ENCODE measurements at regions not wholly inside any gene's neighbourhood (a gene's known extent, or its start where the extent isn't known, plus 50 kb on each side); places are given as distances from the start of the nearest gene placed in this dataset.

GRCh38 chr2:133824869-133825268, 256.6 kb upstream of the NCKAP5 start:
- RAD21 ChIA-PET (ENCODE audit: unreplicated experiment), result no interaction called here
- H4K20me1 ChIP-seq (ENCODE audit: control insufficient read depth, insufficient read depth), result no peaks in the 10 kb centered on the region
- CTCF ChIA-PET, result no interaction called here
- FAIRE-seq, result no peak
- H2AFZ ChIP-seq (ENCODE audit: control insufficient read depth, low read depth, low read length), result no peak overlapping the region
- H3K27ac ChIP-seq (ENCODE audit: control insufficient read depth, insufficient read depth), result no peak overlapping the region
- no peak overlapping the region for H3K4me3 ChIP-seq
- TF ChIP-seq CHD4 (IDR thresholded peaks at IDR 0.05) (no peak), SRF (IDR thresholded peaks at IDR 0.05; ENCODE audit: low read depth in 2 of 2, low read length in 2 of 2) (no peak), NBN (IDR thresholded peaks at IDR 0.05) (no peak), ETV6 (conservative IDR thresholded peaks at IDR 0.05 in 1 of 2, IDR thresholded peaks at IDR 0.05 in 1 of 2; ENCODE audit: borderline replicate concordance in 1 of 2, low read depth in 1 of 2) (no peak), HDAC2 (IDR thresholded peaks at IDR 0.05) (no peak), SUZ12 (IDR thresholded peaks at IDR 0.05; ENCODE audit: unreplicated experiment) (no peak), RAD51 (IDR thresholded peaks at IDR 0.05) (no peak), CBFB (IDR thresholded peaks at IDR 0.05; ENCODE audit: low read depth) (no peak)
- TF ChIP-seq, protein P1, sequence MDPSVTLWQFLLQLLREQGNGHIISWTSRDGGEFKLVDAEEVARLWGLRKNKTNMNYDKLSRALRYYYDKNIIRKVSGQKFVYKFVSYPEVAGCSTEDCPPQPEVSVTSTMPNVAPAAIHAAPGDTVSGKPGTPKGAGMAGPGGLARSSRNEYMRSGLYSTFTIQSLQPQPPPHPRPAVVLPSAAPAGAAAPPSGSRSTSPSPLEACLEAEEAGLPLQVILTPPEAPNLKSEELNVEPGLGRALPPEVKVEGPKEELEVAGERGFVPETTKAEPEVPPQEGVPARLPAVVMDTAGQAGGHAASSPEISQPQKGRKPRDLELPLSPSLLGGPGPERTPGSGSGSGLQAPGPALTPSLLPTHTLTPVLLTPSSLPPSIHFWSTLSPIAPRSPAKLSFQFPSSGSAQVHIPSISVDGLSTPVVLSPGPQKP (IDR thresholded peaks at IDR 0.05; ENCODE audit: low read depth, low read length), result no peak
- TF ChIP-seq, protein P2, sequence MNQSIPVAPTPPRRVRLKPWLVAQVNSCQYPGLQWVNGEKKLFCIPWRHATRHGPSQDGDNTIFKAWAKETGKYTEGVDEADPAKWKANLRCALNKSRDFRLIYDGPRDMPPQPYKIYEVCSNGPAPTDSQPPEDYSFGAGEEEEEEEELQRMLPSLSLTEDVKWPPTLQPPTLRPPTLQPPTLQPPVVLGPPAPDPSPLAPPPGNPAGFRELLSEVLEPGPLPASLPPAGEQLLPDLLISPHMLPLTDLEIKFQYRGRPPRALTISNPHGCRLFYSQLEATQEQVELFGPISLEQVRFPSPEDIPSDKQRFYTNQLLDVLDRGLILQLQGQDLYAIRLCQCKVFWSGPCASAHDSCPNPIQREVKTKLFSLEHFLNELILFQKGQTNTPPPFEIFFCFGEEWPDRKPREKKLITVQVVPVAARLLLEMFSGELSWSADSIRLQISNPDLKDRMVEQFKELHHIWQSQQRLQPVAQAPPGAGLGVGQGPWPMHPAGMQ (IDR thresholded peaks at IDR 0.05; ENCODE audit: borderline replicate concordance), result no peak
- no peaks in the 10 kb centered on the region for H3K4me1 ChIP-seq (ENCODE audit: control insufficient read depth, insufficient read depth, low read length)
- no peak for ATAC-seq
- no peak overlapping the region for H3K4me2 ChIP-seq (ENCODE audit: control insufficient read depth, insufficient read depth)
- in situ Hi-C loops (cut with MboI), result no loop called here
- no peaks in the 10 kb centered on the region; a peak in 3 of 4 replicates for H3K27me3 ChIP-seq (replicated peaks in 1 of 2; ENCODE audit: control insufficient read depth in 2 of 2, insufficient read depth in 2 of 2, low read length in 1 of 2)
- H3K36me3 ChIP-seq (ENCODE audit: control insufficient read depth in 2 of 2, insufficient read depth in 2 of 2, low read length in 1 of 2), result no peaks in the 10 kb centered on the region
- no peak for DNase-seq (ENCODE audit: low read depth, low spot score)
- no peaks in the 10 kb centered on the region for H3K79me2 ChIP-seq (ENCODE audit: control insufficient read depth, insufficient read depth, low read length)
- intact Hi-C loops (cut with micrococcal nuclease; ENCODE audit: unreplicated experiment), result no loop called here
- POLR2A ChIA-PET, result no interaction called here
- WGBS (ENCODE audit: insufficient coverage, insufficient replicate concordance, low lambda C conversion rate, missing lambda C conversion rate), result 16% methylated on average over 1 of the region's 1 CpG
- no peaks in the 10 kb centered on the region for H3K9me3 ChIP-seq (replicated peaks; ENCODE audit: control insufficient read depth, insufficient read depth, low read length)
- no TSS peak for BruUV-seq (replicated peaks)
- no peak overlapping the region for H3K9ac ChIP-seq (ENCODE audit: control insufficient read depth, insufficient read depth, low read length)
- SMC1A ChIA-PET (ENCODE audit: uncharacterized antibody, unreplicated experiment), result no interaction called here

Data from GM12878 (cell line).